ENCODE measurements at regions not wholly inside any gene's neighbourhood (a gene's known extent, or its start where the extent isn't known, plus 50 kb on each side); places are given as distances from the start of the nearest gene placed in this dataset.

GRCh38 chr10:126844406-126844805, 60.8 kb upstream of the DOCK1 start:
- DNase-seq (ENCODE audit: low read depth in 4 of 4, low spot score in 2 of 4) = no peak

- DNase-seq (ENCODE audit: low read depth in 4 of 4, low spot score in 2 of 4) = no peak
Measured at GRCh38 chr10:126846469-126846868, 58.8 kb upstream of the DOCK1 start.

GRCh38 chr10:126846959-126847358, 58.3 kb upstream of the DOCK1 start:
- no peak for DNase-seq (ENCODE audit: low read depth in 4 of 4, low spot score in 2 of 4)

GRCh38 chr10:126847666-126848065, 57.6 kb upstream of the DOCK1 start:
- DNase-seq (ENCODE audit: low read depth in 4 of 4, low spot score in 2 of 4) = no peak

DNA sequence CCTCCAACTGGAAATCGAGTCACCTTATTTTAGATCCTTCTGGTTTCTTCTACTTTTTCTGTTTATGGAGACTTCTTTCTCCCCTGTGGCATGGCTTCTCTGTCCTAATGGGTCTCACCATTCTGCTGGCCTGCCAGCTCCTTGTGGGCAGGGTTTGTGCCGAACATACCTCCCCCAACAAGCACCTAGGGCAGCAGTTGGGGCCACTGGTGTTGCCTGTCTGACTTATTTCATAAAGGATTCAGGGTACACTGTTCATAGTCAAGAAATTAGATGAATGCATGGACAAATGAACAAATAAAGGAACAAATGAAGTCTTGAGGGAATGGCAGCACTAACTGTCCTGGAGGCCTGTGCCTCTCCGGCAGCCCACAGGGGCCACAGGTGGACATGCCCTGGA, 55.6 kb upstream of the DOCK1 start:
- DNase-seq (ENCODE audit: low read depth in 4 of 4, low spot score in 2 of 4) = no peak

- DNase-seq (ENCODE audit: low read depth in 4 of 4, low spot score in 2 of 4) = no peak
Measured at GRCh38 chr10:126851414-126852108, 53.7 kb upstream of the DOCK1 start.

GRCh38 chr10:126854726-126855495, 50.3 kb upstream of the DOCK1 start:
- no peak for DNase-seq (ENCODE audit: low read depth in 4 of 4, low spot score in 2 of 4)
